Large intestine (tissue), 3 donors: ENCODE measurements at regions not wholly inside any gene's neighbourhood (a gene's known extent, or its start where the extent isn't known, plus 50 kb on each side); places are given as distances from the start of the nearest gene placed in this dataset.
"Not testable (repeated sequence)": the region's sequence is repeated elsewhere in the genome, so short reads cannot be mapped to it uniquely, and the experiment has no call there.

Source experiments
- DNase-seq, 2 donors: peaks; one replicate each; pipeline versions ENCODE4 v3.0.0 to v3.0.0-alpha.2; 2013
- H3K27ac ChIP-seq: one replicate; pipeline ENCODE4 v1.5.1; 2013; ENCODE audit warnings: low read length
- H3K27me3 ChIP-seq: 2 replicates; pipeline ENCODE4 v1.6.1; 2013; ENCODE audit warnings: low read length; ENCODE audit not compliant: control insufficient read depth, insufficient read depth
- H3K36me3 ChIP-seq: 2 replicates; pipeline ENCODE4 v1.6.1; 2013; ENCODE audit warnings: low read length; ENCODE audit not compliant: control insufficient read depth, insufficient read depth
- H3K4me1 ChIP-seq: one replicate; pipeline ENCODE4 v1.6.1; 2013; ENCODE audit warnings: low read length; ENCODE audit not compliant: control insufficient read depth, insufficient read depth
- H3K4me3 ChIP-seq: one replicate; pipeline ENCODE4 v1.5.1; 2013; ENCODE audit warnings: low read length
- H3K9me3 ChIP-seq: one replicate; pipeline ENCODE4 v1.6.1; 2013; ENCODE audit warnings: mild to moderate bottlenecking, low read depth, low read length, moderate library complexity; ENCODE audit not compliant: control insufficient read depth
- WGBS: methylation state at CpG from one replicate; pipeline ENCODE4 v1.1.5; 2013; ENCODE audit warnings: low lambda C conversion rate; ENCODE audit not compliant: insufficient coverage; 5-methylcytosine and 5-hydroxymethylcytosine counted together

DNA sequence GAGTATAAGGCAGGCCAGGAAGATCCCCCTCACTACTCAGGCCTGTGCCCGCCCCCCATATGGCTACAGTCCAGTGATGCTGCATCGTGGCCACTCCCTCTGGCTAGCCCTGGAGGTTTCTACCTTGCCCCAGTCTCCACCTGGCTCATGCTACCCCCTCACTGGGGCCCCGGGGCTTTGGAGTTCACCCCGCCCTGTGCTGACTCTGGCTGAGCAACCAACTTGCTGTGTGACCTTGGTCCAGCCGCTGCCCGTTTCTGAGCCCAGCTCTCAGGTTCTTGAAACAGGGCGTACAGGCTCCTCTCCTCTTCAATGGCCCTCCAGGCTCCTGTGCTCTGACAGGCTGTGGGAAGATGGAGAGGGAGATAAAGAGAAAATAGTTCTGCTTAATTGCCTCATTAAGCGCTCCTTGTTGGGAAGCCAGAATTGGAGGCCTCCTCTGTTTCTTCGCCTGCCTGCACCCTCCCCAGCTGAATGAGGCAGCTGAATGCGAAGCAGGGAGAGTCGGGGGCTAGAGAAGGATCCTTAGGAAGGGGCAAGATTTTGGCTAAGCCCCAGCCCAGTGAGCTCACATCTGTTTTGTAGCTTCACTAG lies 138.2 kb upstream of the NCOR2 start:
- Histone ChIP-seq H3K36me3 (no peaks in the 10 kb centered on the region), H3K4me1 (no peaks in the 10 kb centered on the region), H3K4me3 (no peak overlapping the region), H3K27me3 (no peaks in the 10 kb centered on the region), H3K27ac (no peak overlapping the region), H3K9me3 (peaks cover 5% of the 10 kb centered on the region)
- DNase-seq, result no peak
- no CpG with 5 or more reads among the region's 11 CpGs for WGBS

DNA sequence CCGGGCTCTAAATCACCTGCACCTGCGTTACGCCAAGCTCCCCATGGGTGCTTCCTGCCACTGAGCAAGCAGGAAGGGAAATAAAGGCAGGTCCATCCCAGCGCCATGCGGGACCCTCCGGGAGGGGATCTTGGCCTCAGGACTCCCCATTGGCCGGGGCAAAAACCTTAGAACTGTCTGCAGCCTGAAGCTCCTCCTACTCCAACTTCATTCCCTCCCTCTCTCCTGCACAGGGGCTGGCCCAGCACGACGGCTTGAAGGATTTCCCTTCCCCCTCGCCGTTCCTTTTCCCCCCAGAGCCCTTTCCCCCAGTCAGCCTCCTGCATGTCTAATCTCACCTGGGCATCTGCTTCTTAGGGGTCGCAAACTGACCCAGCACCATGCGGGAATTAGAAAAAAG lies 137.2 kb upstream of the NCOR2 start:
- H3K36me3 ChIP-seq, result no peaks in the 10 kb centered on the region
- DNase-seq, result no peak
- H3K27ac ChIP-seq, result no peak overlapping the region
- H3K9me3 ChIP-seq, result peaks cover 5% of the 10 kb centered on the region
- H3K27me3 ChIP-seq, result no peaks in the 10 kb centered on the region
- H3K4me3 ChIP-seq, result no peak overlapping the region
- no CpG with 5 or more reads among the region's 13 CpGs for WGBS
- H3K4me1 ChIP-seq, result no peaks in the 10 kb centered on the region

DNA sequence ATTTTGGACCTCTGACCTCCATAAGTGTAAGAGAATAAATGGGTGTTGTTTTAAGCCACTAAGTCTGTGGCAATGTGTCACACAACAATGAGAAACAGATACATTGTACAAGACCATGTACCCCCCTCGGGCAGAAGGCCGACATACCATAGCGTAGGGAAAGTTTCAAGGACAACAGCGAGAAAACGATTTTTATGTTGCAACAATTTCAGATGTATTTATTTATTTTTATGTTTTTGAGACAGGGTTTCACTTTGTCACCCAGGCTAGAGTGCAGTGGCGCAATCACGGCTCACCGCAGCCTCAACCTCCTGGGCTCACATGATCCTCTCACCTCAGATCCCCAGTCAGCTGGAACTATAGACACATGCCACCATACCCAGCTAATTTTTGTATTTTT lies 136.4 kb upstream of the NCOR2 start:
- DNase-seq, result no peak
- H3K36me3 ChIP-seq, result no peaks in the 10 kb centered on the region
- no peak overlapping the region for H3K27ac ChIP-seq
- no peaks in the 10 kb centered on the region for H3K4me1 ChIP-seq
- 74% methylated on average over 4 of the region's 8 CpGs for WGBS
- no peaks in the 10 kb centered on the region for H3K27me3 ChIP-seq
- H3K4me3 ChIP-seq, result no peak overlapping the region
- H3K9me3 ChIP-seq, result peaks cover 5% of the 10 kb centered on the region

DNA sequence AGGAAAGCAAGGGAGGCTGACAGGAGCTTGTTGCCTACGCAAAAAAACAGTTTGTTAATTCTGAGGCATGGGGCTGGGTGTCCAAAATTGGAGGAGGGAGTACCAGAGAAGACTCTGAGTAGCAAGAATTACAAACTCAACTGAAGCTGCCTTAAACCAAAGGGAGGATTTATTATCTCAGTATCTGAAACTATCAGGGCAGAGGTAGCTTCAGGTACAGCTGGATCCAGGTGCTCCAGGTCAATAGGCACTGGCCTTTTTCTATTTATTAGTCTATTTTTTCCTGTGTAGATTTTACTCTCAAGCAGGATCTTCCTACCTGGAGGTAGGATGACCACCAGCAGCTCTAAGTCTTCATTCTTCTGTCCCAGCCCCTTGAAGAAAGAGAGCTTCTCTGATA lies 135.3 kb upstream of the NCOR2 start:
- Histone ChIP-seq H3K9me3 (peaks cover 4% of the 10 kb centered on the region), H3K27ac (no peak overlapping the region), H3K4me3 (no peak overlapping the region), H3K36me3 (no peaks in the 10 kb centered on the region), H3K4me1 (no peaks in the 10 kb centered on the region), H3K27me3 (no peaks in the 10 kb centered on the region)
- 71% methylated on average over 1 of the region's 1 CpG for WGBS
- no peak for DNase-seq

DNA sequence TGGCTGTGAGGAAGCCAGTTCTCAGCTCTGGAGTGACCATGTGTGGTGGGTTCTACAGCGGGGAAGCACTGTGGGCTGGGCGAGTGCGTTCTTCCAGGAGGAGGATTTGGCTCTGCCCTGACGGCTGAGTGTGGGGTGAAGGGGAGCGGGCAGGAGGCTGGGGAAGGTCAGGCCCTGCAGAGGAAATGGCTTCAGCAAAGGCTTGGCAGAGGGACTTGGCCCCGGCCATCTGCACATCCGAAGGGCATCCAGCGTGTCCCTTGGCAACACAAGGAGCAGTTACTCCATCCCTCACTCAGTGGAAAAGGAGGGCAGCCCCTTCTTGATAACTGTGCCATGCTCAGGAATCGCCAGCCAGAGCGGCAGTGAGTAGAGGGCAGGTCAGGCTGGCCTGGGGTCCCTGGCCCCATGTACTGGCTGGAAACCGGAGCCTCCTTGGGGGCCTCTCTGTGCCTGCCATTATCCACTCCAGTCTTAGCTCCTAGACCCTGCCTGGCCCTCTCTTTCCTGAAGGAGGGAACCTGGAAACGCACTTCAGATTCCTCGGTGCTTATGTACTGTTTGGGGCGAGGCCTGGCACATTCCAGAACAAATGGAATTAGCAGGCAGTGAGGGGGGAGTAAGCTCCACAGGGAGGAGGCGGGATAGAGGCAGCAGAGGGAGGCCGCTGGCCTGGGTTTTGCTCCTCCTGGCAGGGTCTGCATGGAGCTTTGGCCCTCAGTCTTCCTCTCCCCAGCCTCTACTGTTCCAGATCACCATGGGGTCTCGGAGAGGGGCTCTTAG lies 133.6 kb upstream of the NCOR2 start:
- H3K4me1 ChIP-seq, result no peaks in the 10 kb centered on the region
- H3K36me3 ChIP-seq, result no peaks in the 10 kb centered on the region
- no peak for DNase-seq
- no peaks in the 10 kb centered on the region for H3K9me3 ChIP-seq
- H3K27me3 ChIP-seq, result no peaks in the 10 kb centered on the region
- no peak overlapping the region for H3K4me3 ChIP-seq
- no CpG with 5 or more reads among the region's 17 CpGs for WGBS
- no peak overlapping the region for H3K27ac ChIP-seq

DNA sequence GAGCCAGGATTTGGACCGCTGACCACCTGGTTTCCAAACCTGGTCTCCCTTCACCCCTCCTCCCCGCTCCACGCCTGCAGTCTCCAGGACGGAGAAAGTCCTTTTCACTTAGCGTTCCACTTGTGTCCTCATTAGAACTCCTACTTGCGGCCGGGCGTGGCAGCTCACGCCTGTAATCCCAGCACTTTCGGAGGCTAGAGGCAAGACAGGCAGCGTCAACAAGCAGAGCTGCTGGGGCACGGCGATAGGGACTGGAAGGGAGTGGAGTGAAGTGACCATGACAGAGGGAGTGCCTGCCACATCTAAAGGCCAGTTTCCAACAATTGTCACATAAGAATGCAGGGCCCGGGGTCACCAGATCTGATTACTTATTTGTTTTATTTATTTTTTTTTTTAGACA lies 132.5 kb upstream of the NCOR2 start:
- no peak for DNase-seq
- Histone ChIP-seq H3K9me3 (no peaks in the 10 kb centered on the region), H3K27me3 (no peaks in the 10 kb centered on the region), H3K36me3 (no peaks in the 10 kb centered on the region), H3K4me1 (no peaks in the 10 kb centered on the region), H3K4me3 (no peak overlapping the region), H3K27ac (no peak overlapping the region)
- WGBS, result 20% methylated on average over 1 of the region's 14 CpGs

DNA sequence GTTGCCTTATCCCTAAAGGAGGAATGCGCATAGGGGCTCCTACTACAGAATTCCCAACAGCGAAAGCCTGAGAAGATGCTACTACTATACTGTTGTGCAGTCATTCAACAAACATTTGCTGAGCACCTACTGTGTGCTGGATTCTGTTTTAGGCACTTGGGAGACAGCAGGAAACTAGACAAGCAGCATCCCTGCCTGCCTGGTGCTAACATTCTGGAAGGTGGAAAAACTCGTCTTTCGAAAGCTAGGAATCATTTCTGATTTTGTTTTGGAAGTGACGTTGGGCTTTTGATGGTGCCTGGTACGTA lies 131.5 kb upstream of the NCOR2 start:
- H3K27ac ChIP-seq, result no peak overlapping the region

DNA sequence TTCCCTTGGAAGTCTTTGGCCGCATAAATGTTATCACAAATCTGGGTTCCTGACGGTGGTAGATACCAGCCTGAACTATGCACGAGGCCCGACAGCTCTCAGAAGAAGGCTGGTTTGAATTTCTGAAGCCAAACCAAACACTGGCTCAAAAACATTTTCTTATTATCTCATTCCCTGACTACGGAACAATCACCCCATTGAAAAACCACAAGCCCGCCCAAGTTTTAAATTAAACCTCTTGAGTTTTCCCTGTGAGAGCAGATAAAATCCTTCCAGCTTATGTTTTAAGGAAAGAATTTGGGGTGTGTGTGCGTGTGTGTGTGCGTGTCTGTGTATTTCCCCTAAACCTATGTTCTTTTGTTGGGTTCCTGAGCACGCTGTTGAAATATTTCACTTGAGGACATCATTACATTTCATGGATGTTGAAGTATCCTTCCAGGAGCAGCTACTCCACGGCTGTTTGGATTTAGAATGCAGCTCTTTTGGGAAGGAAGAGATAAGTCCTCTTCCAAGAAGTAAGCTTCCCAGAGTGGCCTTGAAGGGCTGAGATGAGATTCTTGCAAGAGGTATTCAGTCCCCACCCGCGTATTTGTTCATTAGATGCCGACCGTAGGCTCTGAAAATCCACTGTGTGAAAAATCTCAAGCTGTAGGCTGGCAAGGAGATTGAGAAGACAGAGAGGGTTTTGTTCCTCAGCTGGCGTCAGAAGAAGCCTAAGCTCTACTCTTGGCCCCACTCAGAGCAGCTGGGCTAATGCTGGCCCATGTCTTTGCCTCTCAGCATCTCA lies 131.0 kb upstream of the NCOR2 start:
- DNase-seq, result no peak
- 17% methylated on average over 1 of the region's 15 CpGs for WGBS
- Histone ChIP-seq H3K36me3 (no peaks in the 10 kb centered on the region), H3K4me1 (no peaks in the 10 kb centered on the region), H3K4me3 (no peak overlapping the region), H3K9me3 (peaks cover under 1% of the 10 kb centered on the region), H3K27ac (no peak overlapping the region), H3K27me3 (no peaks in the 10 kb centered on the region)

More for the DNA sequence above, 131.5 kb upstream of the NCOR2 start:
- DNase-seq, result no peak
- Histone ChIP-seq H3K4me3 (no peak overlapping the region), H3K27me3 (no peaks in the 10 kb centered on the region), H3K36me3 (no peaks in the 10 kb centered on the region), H3K9me3 (no peaks in the 10 kb centered on the region), H3K4me1 (no peaks in the 10 kb centered on the region)
- WGBS, result no CpG with 5 or more reads among the region's 6 CpGs

DNA sequence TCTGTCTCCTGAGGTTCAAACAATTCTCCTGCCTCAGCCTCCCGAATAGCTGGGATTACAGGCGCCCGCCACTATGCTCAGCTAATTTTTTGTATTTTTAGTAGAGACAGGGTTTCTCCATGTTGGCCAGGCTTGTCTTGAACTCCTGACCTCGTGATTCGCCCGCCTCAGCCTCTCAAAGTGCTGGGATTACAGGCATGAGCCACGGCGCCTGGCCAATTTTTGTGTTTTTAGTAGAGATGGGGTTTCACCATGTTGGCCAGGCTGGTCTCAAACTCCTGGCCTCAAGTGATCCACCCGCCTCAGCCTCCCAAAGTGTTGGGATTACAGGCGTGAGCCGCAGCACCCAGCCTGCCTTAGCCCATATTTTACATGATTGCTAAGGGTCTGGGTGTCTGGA lies 130.3 kb upstream of the NCOR2 start:
- H3K9me3 ChIP-seq, H3K27ac ChIP-seq, H3K4me3 ChIP-seq, H3K36me3 ChIP-seq, DNase-seq, H3K27me3 ChIP-seq, H3K4me1 ChIP-seq: not testable (repeated sequence)
- 100% methylated on average over 1 of the region's 11 CpGs for WGBS

DNA sequence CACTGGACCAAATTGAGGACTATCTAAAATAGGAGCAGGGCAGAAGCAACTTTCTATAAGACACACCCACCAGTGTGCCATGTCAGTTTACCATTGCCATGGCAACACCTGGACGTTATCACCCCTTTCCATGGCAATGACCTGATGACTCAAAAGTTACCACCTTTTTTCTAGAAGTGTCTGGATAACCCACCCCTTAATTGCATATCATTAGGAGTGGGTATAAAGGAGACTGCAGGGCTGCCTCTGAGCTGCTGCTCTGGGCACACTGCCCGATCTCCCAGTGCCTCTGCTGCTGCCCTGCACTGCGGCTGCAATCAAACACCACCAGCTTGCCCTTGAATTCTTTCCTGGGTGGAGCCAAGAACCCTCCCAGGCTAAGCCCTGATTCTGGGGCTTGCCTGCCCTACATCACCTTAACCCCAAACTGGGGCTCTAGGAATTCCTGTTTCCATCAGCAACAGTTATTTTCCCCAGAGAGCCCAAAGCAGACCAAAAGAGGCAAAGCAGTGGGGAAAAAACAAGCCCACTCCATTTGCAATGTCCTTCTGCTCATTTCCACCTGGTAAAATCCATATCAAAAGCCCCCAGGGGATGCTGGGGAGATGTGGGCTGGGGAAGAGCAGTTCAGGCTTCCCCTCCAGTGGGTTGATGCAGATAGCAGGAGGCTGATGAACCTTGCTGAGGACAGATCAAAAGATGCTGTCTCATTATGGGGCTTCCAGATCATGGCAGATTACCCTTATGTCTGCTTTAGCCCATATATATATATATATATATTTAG lies 129.5 kb upstream of the NCOR2 start:
- H3K4me3 ChIP-seq, result no peak overlapping the region
- no peaks in the 10 kb centered on the region for H3K4me1 ChIP-seq
- H3K27me3 ChIP-seq, result no peaks in the 10 kb centered on the region
- WGBS, result no CpG with 5 or more reads among the region's 3 CpGs
- no peak for DNase-seq
- no peak overlapping the region for H3K27ac ChIP-seq
- peaks cover 10% of the 10 kb centered on the region for H3K9me3 ChIP-seq
- no peaks in the 10 kb centered on the region for H3K36me3 ChIP-seq
